Neural cell (in vitro differentiated cells): ENCODE measurements at regions not wholly inside any gene's neighbourhood (a gene's known extent, or its start where the extent isn't known, plus 50 kb on each side); places are given as distances from the start of the nearest gene placed in this dataset.

Experiments
- CTCF ChIP-seq: fragments of 450-650 bp; IDR thresholded peaks from 2 replicates; pipeline ENCODE4 v1.5.1; 2014; ENCODE audit warnings: antibody characterized with exemption, mild to moderate bottlenecking, moderate library complexity; ENCODE audit not compliant: poor library complexity, severe bottlenecking
- EZH2 ChIP-seq: fragments of 200-600, 300-800 bp; shearing (Covaris generic), sonication (generic); IDR thresholded peaks from 2 replicates; pipeline ENCODE4 v1.6.1; 2014; ENCODE audit warnings: antibody characterized with exemption, low read length, borderline replicate concordance, mild to moderate bottlenecking; ENCODE audit not compliant: insufficient read depth, poor library complexity, severe bottlenecking
- RAD21 ChIP-seq: fragments of 450-650 bp; conservative IDR thresholded peaks from 2 replicates; pipeline ENCODE4 v1.6.1; 2014; ENCODE audit warnings: antibody characterized with exemption, mild to moderate bottlenecking, moderate library complexity
- TAF1 ChIP-seq: IDR thresholded peaks from 2 replicates; pipeline ENCODE4 v1.6.1; 2012; ENCODE audit warnings: low read depth

GRCh38 chr2:225837328-225837727, 437.8 kb downstream of the NYAP2 start:
- TF ChIP-seq TAF1, result no peak
- TF ChIP-seq RAD21, result no peak
- TF ChIP-seq CTCF, result no peak
- no peak for TF ChIP-seq EZH2
